ENCODE measurements at regions not wholly inside any gene's neighbourhood (a gene's known extent, or its start where the extent isn't known, plus 50 kb on each side); places are given as distances from the start of the nearest gene placed in this dataset.

DNA sequence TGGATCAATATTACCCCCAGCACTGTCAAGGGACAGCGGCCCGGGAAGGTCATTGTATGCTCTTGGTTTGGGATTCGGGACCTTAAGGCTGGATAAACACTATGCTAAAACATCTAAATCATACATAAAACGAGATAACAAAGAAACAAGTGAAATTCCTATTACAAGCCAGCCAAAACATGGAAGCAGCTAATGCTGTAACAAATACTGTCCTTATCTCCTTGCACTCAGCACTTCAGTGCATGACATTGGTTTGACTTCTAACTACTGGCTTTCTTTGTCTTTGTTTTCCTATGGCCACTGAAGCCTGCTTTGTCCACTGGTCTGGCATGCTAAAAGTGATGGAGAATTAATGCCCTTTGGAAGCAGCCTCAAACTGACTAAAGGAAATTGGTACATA lies 516.4 kb upstream of the DPH6 start:
- TF ChIP-seq POLR2A (IDR thresholded peaks at IDR 0.05) = no peak
- TF ChIP-seq, protein P1, sequence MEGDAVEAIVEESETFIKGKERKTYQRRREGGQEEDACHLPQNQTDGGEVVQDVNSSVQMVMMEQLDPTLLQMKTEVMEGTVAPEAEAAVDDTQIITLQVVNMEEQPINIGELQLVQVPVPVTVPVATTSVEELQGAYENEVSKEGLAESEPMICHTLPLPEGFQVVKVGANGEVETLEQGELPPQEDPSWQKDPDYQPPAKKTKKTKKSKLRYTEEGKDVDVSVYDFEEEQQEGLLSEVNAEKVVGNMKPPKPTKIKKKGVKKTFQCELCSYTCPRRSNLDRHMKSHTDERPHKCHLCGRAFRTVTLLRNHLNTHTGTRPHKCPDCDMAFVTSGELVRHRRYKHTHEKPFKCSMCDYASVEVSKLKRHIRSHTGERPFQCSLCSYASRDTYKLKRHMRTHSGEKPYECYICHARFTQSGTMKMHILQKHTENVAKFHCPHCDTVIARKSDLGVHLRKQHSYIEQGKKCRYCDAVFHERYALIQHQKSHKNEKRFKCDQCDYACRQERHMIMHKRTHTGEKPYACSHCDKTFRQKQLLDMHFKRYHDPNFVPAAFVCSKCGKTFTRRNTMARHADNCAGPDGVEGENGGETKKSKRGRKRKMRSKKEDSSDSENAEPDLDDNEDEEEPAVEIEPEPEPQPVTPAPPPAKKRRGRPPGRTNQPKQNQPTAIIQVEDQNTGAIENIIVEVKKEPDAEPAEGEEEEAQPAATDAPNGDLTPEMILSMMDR (IDR thresholded peaks at IDR 0.05 in 4 of 5, conservative IDR thresholded peaks at IDR 0.05 in 1 of 5) = no peak
